ENCODE measurements at regions not wholly inside any gene's neighbourhood (a gene's known extent, or its start where the extent isn't known, plus 50 kb on each side); places are given as distances from the start of the nearest gene placed in this dataset.

DNA sequence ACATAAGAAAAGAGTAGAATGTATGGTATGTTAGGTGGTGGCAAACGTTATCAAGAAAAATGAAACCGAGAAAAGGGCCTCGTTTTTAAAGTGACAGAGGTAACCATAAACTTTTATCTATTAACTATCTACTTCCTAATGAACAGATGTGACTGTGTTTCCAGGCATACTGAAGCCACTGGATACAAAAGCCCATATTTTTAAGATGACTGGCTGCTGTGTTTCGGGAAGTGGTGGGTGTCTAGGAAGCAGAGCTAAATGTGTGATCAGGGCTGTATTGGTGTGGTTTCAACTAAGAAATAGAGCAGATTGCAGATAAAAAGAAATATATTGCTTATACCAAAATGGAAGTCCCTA is 71.8 kb downstream of the CHRM3 start:
- TF ChIP-seq POLR2A (IDR thresholded peaks at IDR 0.05; ENCODE audit: low read depth, low read length) = no peak
- TF ChIP-seq RFX5 (IDR thresholded peaks at IDR 0.05; ENCODE audit: low read depth, low read length) = no peak
- TF ChIP-seq MXI1 (IDR thresholded peaks at IDR 0.05; ENCODE audit: borderline replicate concordance, low read depth, low read length) = no peak
- TF ChIP-seq, protein P1, sequence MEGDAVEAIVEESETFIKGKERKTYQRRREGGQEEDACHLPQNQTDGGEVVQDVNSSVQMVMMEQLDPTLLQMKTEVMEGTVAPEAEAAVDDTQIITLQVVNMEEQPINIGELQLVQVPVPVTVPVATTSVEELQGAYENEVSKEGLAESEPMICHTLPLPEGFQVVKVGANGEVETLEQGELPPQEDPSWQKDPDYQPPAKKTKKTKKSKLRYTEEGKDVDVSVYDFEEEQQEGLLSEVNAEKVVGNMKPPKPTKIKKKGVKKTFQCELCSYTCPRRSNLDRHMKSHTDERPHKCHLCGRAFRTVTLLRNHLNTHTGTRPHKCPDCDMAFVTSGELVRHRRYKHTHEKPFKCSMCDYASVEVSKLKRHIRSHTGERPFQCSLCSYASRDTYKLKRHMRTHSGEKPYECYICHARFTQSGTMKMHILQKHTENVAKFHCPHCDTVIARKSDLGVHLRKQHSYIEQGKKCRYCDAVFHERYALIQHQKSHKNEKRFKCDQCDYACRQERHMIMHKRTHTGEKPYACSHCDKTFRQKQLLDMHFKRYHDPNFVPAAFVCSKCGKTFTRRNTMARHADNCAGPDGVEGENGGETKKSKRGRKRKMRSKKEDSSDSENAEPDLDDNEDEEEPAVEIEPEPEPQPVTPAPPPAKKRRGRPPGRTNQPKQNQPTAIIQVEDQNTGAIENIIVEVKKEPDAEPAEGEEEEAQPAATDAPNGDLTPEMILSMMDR (conservative IDR thresholded peaks at IDR 0.05; ENCODE audit: low read depth, low read length) = no peak
- TF ChIP-seq CEBPB (IDR thresholded peaks at IDR 0.05; ENCODE audit: low read depth, low read length) = no peak
- no peak for TF ChIP-seq NFE2L2 (IDR thresholded peaks at IDR 0.05; ENCODE audit: low read depth, low read length)
- TF ChIP-seq CHD1 (IDR thresholded peaks at IDR 0.05; ENCODE audit: low read depth, low read length) = no peak
- TF ChIP-seq RAD21 (IDR thresholded peaks at IDR 0.05; ENCODE audit: low read length) = no peak
- no peak for TF ChIP-seq SMC3 (IDR thresholded peaks at IDR 0.05; ENCODE audit: low read depth, low read length)
- no peak for TF ChIP-seq ELK1 (IDR thresholded peaks at IDR 0.05; ENCODE audit: borderline replicate concordance, low read depth, low read length)

Measured in IMR-90 (cell line).